SK-N-SH (cell line): ENCODE measurements at regions not wholly inside any gene's neighbourhood (a gene's known extent, or its start where the extent isn't known, plus 50 kb on each side); places are given as distances from the start of the nearest gene placed in this dataset.

Experiments
- CTCF ChIA-PET: fragments of 300-600, 350-600 bp; formaldehyde crosslinking; extraction: SDS; loops from one replicate; lab custom pipeline; 2021; lab: Yijun Ruan, JAX
- POLR2A ChIA-PET: fragments of 350-600 bp; sonication (Branson Sonifier 250); formaldehyde crosslinking; extraction: SDS; loops from one replicate; lab custom pipeline; 2020; ENCODE audit warnings: antibody characterized with exemption, inconsistent platforms; lab: Yijun Ruan, JAX
- DNase-seq: peaks from one replicate; pipeline ENCODE4 v3.0.0; 2012
- H2AFZ ChIP-seq: fragments of 200-600 bp; sonication (generic); 2 replicates; pipeline ENCODE4 v1.8.1; 2016; ENCODE audit warnings: antibody characterized with exemption, mild to moderate bottlenecking, low read depth
- H3F3A ChIP-seq: fragments of 200-600 bp; sonication (generic); replicated peaks from 2 replicates; pipeline ENCODE3; 2016; ENCODE audit warnings: antibody characterized with exemption, mild to moderate bottlenecking; ENCODE audit not compliant: insufficient read depth
- H3K27ac ChIP-seq, 2 experiments: fragments of 200-500 bp in 1 of 2; fragments of 200-600 bp in 1 of 2; sonication (Bioruptor generic) in 1 of 2; sonication (generic), shearing (Covaris generic) in 1 of 2; 2 replicates each; pipeline versions ENCODE4 v1.5.1 to v1.6.1; 2014 to 2016; ENCODE audit warnings: low read depth in 2 of 2, inconsistent platforms in 1 of 2, low read length in 1 of 2, mild to moderate bottlenecking in 1 of 2, mixed read lengths in 1 of 2
- H3K27me3 ChIP-seq: fragments of 200-600 bp; sonication (generic), shearing (Covaris generic); 2 replicates; pipeline ENCODE4 v1.6.1; 2016; ENCODE audit warnings: mixed run types; ENCODE audit not compliant: insufficient read depth
- H3K36me3 ChIP-seq, 2 experiments: fragments of 200-500 bp in 1 of 2; fragments of 200-600 bp in 1 of 2; sonication (Bioruptor generic) in 1 of 2; sonication (generic) in 1 of 2; replicated peaks in 1 of 2; 2 replicates each; pipeline versions ENCODE3 to v1.5.1; 2014 to 2016; ENCODE audit warnings: low read length in 1 of 2, mild to moderate bottlenecking in 1 of 2; ENCODE audit not compliant: insufficient read depth in 2 of 2, control insufficient read depth in 1 of 2
- H3K4me1 ChIP-seq, 2 experiments: fragments of 200-500 bp in 1 of 2; fragments of 200-600 bp in 1 of 2; sonication (Bioruptor generic) in 1 of 2; sonication (generic), shearing (Covaris generic) in 1 of 2; 2 replicates each; pipeline versions ENCODE4 v1.5.1 to v1.6.1; 2014 to 2016; ENCODE audit warnings: low read depth in 1 of 2, low read length in 1 of 2, mixed run types in 1 of 2; ENCODE audit not compliant: insufficient read depth in 2 of 2, control insufficient read depth in 1 of 2
- H3K4me2 ChIP-seq: fragments of 200-600 bp; sonication (generic), shearing (Covaris generic); 2 replicates; pipeline ENCODE4 v1.6.1; 2017; ENCODE audit warnings: mixed run types
- H3K4me3 ChIP-seq, 2 experiments: fragments of 200-500 bp in 1 of 2; fragments of 200-600 bp in 1 of 2; sonication (Bioruptor generic) in 1 of 2; sonication (generic), shearing (Covaris generic) in 1 of 2; 2 replicates each; pipeline versions ENCODE4 v1.5.1 to v1.8.1; 2014 to 2016; ENCODE audit warnings: low read depth in 2 of 2, inconsistent platforms in 1 of 2, low read length in 1 of 2, mild to moderate bottlenecking in 1 of 2, mixed read lengths in 1 of 2, moderate library complexity in 1 of 2
- H3K79me2 ChIP-seq: fragments of 200-600 bp; sonication (generic); 2 replicates; pipeline ENCODE4 v1.8.1; 2017; ENCODE audit warnings: mild to moderate bottlenecking; ENCODE audit not compliant: insufficient read depth
- H3K9ac ChIP-seq: fragments of 200-600 bp; sonication (generic); 2 replicates; pipeline ENCODE4 v1.6.1; 2017; ENCODE audit warnings: mixed run types
- H3K9me2 ChIP-seq: fragments of 200-600 bp; sonication (generic); 2 replicates; pipeline ENCODE4 v1.6.1; 2017; ENCODE audit warnings: mixed run types
- H3K9me3 ChIP-seq: fragments of 200-600 bp; sonication (generic); 2 replicates; pipeline ENCODE4 v1.6.1; 2017; ENCODE audit warnings: mixed run types, mild to moderate bottlenecking, moderate library complexity
- H4K20me1 ChIP-seq: fragments of 200-600 bp; sonication (generic); 2 replicates; pipeline ENCODE4 v1.6.1; 2017; ENCODE audit warnings: mild to moderate bottlenecking, mixed run types; ENCODE audit not compliant: insufficient read depth
- ELF1 ChIP-seq: IDR thresholded peaks from 2 replicates; pipeline ENCODE4 v1.4.0; 2012
- EP300 ChIP-seq, 2 experiments: IDR thresholded peaks; 2 replicates each; pipeline versions ENCODE4 v1.4.0 to v1.6.1; 2012; ENCODE audit warnings: borderline replicate concordance in 1 of 2, low read depth in 1 of 2, low read length in 1 of 2
- FOXJ3 ChIP-seq: sonication (generic); formaldehyde crosslinking; IDR thresholded peaks from 2 replicates; pipeline ENCODE4 v1.5.1; 2020; ENCODE audit warnings: mild to moderate bottlenecking, missing genetic modification reagents
- MEF2A ChIP-seq: IDR thresholded peaks from 2 replicates; pipeline ENCODE4 v1.4.0; 2012; ENCODE audit warnings: low read depth, borderline replicate concordance
- POLR2AphosphoS5 ChIP-seq: IDR thresholded peaks from 2 replicates; pipeline ENCODE4 v1.6.1; 2012; ENCODE audit warnings: low read depth, low read length
- RAD21 ChIP-seq: IDR thresholded peaks from 2 replicates; pipeline ENCODE4 v1.6.1; 2012; ENCODE audit warnings: mild to moderate bottlenecking, low read length
- REST ChIP-seq: IDR thresholded peaks from 2 replicates; pipeline ENCODE4 v1.6.1; 2012; ENCODE audit warnings: mild to moderate bottlenecking, low read depth, low read length, moderate library complexity
- TCF12 ChIP-seq: IDR thresholded peaks from 2 replicates; pipeline ENCODE4 v1.4.0; 2012
- WGBS: methylation state at CpG from one replicate; pipeline ENCODE4 v1.1.6; 2017; ENCODE audit warnings: low lambda C conversion rate; 5-methylcytosine and 5-hydroxymethylcytosine counted together
- TF ChIP-seq, protein P1 (sequence below): fragments of 150-350 bp; IDR thresholded peaks from 2 replicates; pipeline ENCODE4 v1.6.1; 2017; ENCODE audit warnings: antibody characterized with exemption, low read length, low read depth, borderline replicate concordance

DNA sequence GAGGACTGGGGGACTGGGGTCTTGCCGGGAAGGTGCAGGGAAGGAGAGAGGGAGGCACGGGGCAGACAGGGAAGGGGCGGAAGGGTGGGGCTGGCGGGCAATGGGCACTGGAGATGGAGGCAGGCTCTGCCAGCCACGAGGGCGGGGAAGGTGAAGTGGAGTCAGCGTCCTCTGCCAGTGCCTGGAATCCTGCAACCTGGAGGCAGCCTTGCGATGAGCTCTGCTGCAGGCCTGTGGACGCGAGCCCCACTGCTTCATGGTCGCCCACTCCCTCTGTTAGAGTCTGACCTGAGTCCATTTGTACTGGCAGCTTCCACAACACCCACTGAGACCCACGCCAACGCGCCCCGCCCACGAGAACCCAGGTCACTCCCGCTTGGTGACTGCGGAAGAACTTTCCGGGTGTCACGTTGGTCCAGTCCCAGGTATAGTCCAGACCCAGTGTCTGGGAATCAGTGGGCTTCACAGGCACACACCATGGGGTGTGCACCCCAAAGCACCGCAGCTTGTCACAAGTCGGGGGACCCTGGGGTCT is 106.4 kb upstream of the PPP1R26 start (continued):
- TF ChIP-seq REST (no peak), FOXJ3 (CRISPR knock-in tag) (no peak)

DNA sequence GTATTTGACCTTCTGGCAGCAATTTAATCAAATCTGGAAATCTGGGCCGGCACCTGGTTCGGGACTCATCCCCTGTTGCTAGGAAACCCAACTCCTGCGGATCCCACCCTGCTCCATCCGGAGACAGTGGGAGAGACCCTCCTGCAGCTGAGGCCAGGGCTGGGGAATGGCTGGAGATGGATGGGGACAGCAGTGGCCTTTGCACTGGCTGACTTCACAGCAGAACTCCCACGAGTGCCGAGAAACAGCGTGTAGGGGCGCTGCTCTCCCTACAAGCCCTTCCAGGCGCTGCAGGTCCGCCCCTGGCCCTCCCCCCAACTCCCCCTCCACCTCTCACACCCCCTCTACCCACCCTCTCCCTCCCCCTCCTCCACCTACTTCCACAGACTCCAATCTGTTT is 105.8 kb upstream of the PPP1R26 start:
- no peaks in the 10 kb centered on the region for H3K36me3 ChIP-seq
- CTCF ChIA-PET = interaction anchor here (1.1 to 1.7 kb wide), 2 partner anchors 9 to 594 kb away, joined by 3 to 4 read pairs; no protein-coding TSS in a partner anchor
- POLR2A ChIA-PET = interaction anchor here (0.6 kb wide), 1 partner anchor 77 kb away, joined by 3 read pairs; no protein-coding TSS in a partner anchor

More for the DNA sequence above, 105.8 kb upstream of the PPP1R26 start:
- DNase-seq = no peak
- Histone ChIP-seq H3K27me3 (no peaks in the 10 kb centered on the region), H3K27ac (no peak overlapping the region), H3K9me2 (no peaks in the 10 kb centered on the region), H3K4me1 (peaks cover 0 to 8% of the 10 kb centered on the region in 2 experiments; a peak in 1 of 4 replicates), H3K9ac (no peak overlapping the region), H3K4me3 (no peak overlapping the region), H3F3A (no peaks in the 10 kb centered on the region), H3K4me2 (no peak overlapping the region), H2AFZ (no peak overlapping the region), H3K79me2 (no peaks in the 10 kb centered on the region), H4K20me1 (no peaks in the 10 kb centered on the region), H3K9me3 (no peaks in the 10 kb centered on the region)
- WGBS = 10% methylated on average over 4 of the region's 10 CpGs
- TF ChIP-seq, protein P1, sequence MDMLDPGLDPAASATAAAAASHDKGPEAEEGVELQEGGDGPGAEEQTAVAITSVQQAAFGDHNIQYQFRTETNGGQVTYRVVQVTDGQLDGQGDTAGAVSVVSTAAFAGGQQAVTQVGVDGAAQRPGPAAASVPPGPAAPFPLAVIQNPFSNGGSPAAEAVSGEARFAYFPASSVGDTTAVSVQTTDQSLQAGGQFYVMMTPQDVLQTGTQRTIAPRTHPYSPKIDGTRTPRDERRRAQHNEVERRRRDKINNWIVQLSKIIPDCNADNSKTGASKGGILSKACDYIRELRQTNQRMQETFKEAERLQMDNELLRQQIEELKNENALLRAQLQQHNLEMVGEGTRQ = no peak
- TF ChIP-seq ELF1 (no peak), EP300 (IDR thresholded peaks at IDR 0.05; ENCODE audit: borderline replicate concordance in 1 of 2, low read depth in 1 of 2, low read length in 1 of 2) (no peak), RAD21 (no peak), POLR2AphosphoS5 (no peak), REST (no peak), TCF12 (no peak), MEF2A (no peak)
